Activated T-cell treated with anti-CD3 and anti-CD28 coated beads, Interleukin-2, amount 50 U/mL, for 72 hours (primary cell): ENCODE measurements at regions not wholly inside any gene's neighbourhood (a gene's known extent, or its start where the extent isn't known, plus 50 kb on each side); places are given as distances from the start of the nearest gene placed in this dataset.

ENCODE experiments used
- ATAC-seq, 2 donors: fragments of 150-1000 bp; cut with Tn5 transposase; replicated peaks in 1 of 2; 2 replicates each; pipeline ENCODE4 v1.10.0; 2021; ENCODE audit warnings: moderate library complexity in 2 of 2, mild to moderate bottlenecking in 1 of 2
- DNase-seq, 2 donors: peaks; one replicate each; pipeline ENCODE4 v3.0.0; 2021 to 2022; ENCODE audit warnings: mixed read lengths in 1 of 2
- H3K27ac Mint-ChIP-seq: one replicate; pipeline ENCODE4 v1.8.0; 2022; ENCODE audit warnings: mild to moderate bottlenecking, moderate library complexity, mixed read lengths
- H3K27me3 Mint-ChIP-seq: one replicate; pipeline ENCODE4 v1.8.0; 2022; ENCODE audit warnings: low read depth, mixed read lengths
- H3K36me3 Mint-ChIP-seq, 2 donors: one replicate each; pipeline ENCODE4 v1.8.0; 2022; ENCODE audit warnings: mixed read lengths in 2 of 2, mild to moderate bottlenecking in 1 of 2; ENCODE audit not compliant: insufficient read depth in 2 of 2
- H3K4me1 Mint-ChIP-seq: one replicate; pipeline ENCODE4 v1.8.0; 2022; ENCODE audit warnings: low read depth, mixed read lengths
- H3K4me3 Mint-ChIP-seq, 2 donors: one replicate each; pipeline ENCODE4 v1.8.0; 2022; ENCODE audit warnings: mild to moderate bottlenecking in 2 of 2, mixed read lengths in 2 of 2, moderate library complexity in 2 of 2
- H3K9me3 Mint-ChIP-seq, 2 donors: one replicate each; pipeline ENCODE4 v1.8.0; 2022; ENCODE audit warnings: mixed read lengths in 2 of 2

- no peak overlapping the region for H3K4me3 Mint-ChIP-seq
- ATAC-seq (no peak), DNase-seq (no peak)
- no peaks in the 10 kb centered on the region for H3K4me1 Mint-ChIP-seq
- H3K9me3 Mint-ChIP-seq = no peaks in the 10 kb centered on the region
- H3K36me3 Mint-ChIP-seq = no peaks in the 10 kb centered on the region
- H3K27me3 Mint-ChIP-seq = peaks cover 40% of the 10 kb centered on the region
- H3K27ac Mint-ChIP-seq = no peak overlapping the region
Measured at GRCh38 chr2:217047631-217048030, 187.8 kb upstream of the TNP1 start.

- Mint-ChIP-seq H3K9me3 (no peaks in the 10 kb centered on the region), H3K27me3 (peaks cover 44% of the 10 kb centered on the region), H3K36me3 (no peaks in the 10 kb centered on the region), H3K4me3 (no peak overlapping the region), H3K4me1 (no peaks in the 10 kb centered on the region), H3K27ac (no peak overlapping the region)
- DNase-seq (no peak), ATAC-seq (no peak)
Measured at GRCh38 chr2:217047209-217047608, 187.3 kb upstream of the TNP1 start.

GRCh38 chr2:217045700-217046475, 186.0 kb upstream of the TNP1 start:
- ATAC-seq (no peak), DNase-seq (no peak)
- Mint-ChIP-seq H3K36me3 (peaks cover 0 to 2% of the 10 kb centered on the region in 2 donors), H3K4me3 (no peak overlapping the region), H3K27ac (no peak overlapping the region), H3K27me3 (peaks cover 49% of the 10 kb centered on the region), H3K4me1 (no peaks in the 10 kb centered on the region), H3K9me3 (peaks cover 0 to 2% of the 10 kb centered on the region in 2 donors)

- Mint-ChIP-seq H3K36me3 (peaks cover 0 to 2% of the 10 kb centered on the region in 2 donors), H3K4me1 (no peaks in the 10 kb centered on the region), H3K27me3 (peaks cover 35% of the 10 kb centered on the region), H3K27ac (no peak overlapping the region), H3K9me3 (peaks cover 0 to 2% of the 10 kb centered on the region in 2 donors), H3K4me3 (no peak overlapping the region)
- DNase-seq (no peak), ATAC-seq (no peak)
Measured at GRCh38 chr2:217040099-217040498, 180.2 kb upstream of the TNP1 start.

- Mint-ChIP-seq H3K36me3 (peaks cover 0 to 2% of the 10 kb centered on the region in 2 donors), H3K9me3 (peaks cover 0 to 2% of the 10 kb centered on the region in 2 donors), H3K4me1 (no peaks in the 10 kb centered on the region)
Measured at GRCh38 chr2:217038001-217038400, 178.1 kb upstream of the TNP1 start.

GRCh38 chr2:217037353-217037752, 177.5 kb upstream of the TNP1 start:
- peaks cover 0 to 2% of the 10 kb centered on the region in 2 donors for H3K9me3 Mint-ChIP-seq

More at GRCh38 chr2:217038001-217038400, 178.1 kb upstream of the TNP1 start:
- no peak for DNase-seq
- ATAC-seq = no peak
- Mint-ChIP-seq H3K4me3 (no peak overlapping the region), H3K27me3 (peaks cover 25% of the 10 kb centered on the region), H3K27ac (no peak overlapping the region)

GRCh38 chr2:217035967-217036366, 176.1 kb upstream of the TNP1 start:
- H3K4me1 Mint-ChIP-seq = no peaks in the 10 kb centered on the region
- DNase-seq = no peak
- no peak for ATAC-seq
- H3K4me3 Mint-ChIP-seq = no peak overlapping the region
- H3K9me3 Mint-ChIP-seq = no peaks in the 10 kb centered on the region
- no peaks in the 10 kb centered on the region for H3K36me3 Mint-ChIP-seq
- H3K27me3 Mint-ChIP-seq = peaks cover 14% of the 10 kb centered on the region
- H3K27ac Mint-ChIP-seq = no peak overlapping the region

More at GRCh38 chr2:217037353-217037752, 177.5 kb upstream of the TNP1 start:
- H3K27ac Mint-ChIP-seq = no peak overlapping the region
- H3K36me3 Mint-ChIP-seq = peaks cover 0 to 2% of the 10 kb centered on the region in 2 donors
- H3K4me1 Mint-ChIP-seq = no peaks in the 10 kb centered on the region
- H3K27me3 Mint-ChIP-seq = peaks cover 22% of the 10 kb centered on the region
- H3K4me3 Mint-ChIP-seq = no peak overlapping the region
- DNase-seq (no peak), ATAC-seq (no peak)

GRCh38 chr2:217033186-217033585, 173.3 kb upstream of the TNP1 start:
- Mint-ChIP-seq H3K36me3 (no peaks in the 10 kb centered on the region), H3K27ac (no peak overlapping the region), H3K4me1 (no peaks in the 10 kb centered on the region), H3K4me3 (no peak overlapping the region), H3K27me3 (peaks cover 35% of the 10 kb centered on the region), H3K9me3 (no peaks in the 10 kb centered on the region)
- DNase-seq (no peak), ATAC-seq (no peak)

GRCh38 chr2:217031445-217031844, 171.6 kb upstream of the TNP1 start:
- Mint-ChIP-seq H3K36me3 (no peaks in the 10 kb centered on the region), H3K27me3 (peaks cover 27% of the 10 kb centered on the region), H3K27ac (no peak overlapping the region), H3K9me3 (no peaks in the 10 kb centered on the region), H3K4me1 (no peaks in the 10 kb centered on the region), H3K4me3 (no peak overlapping the region)
- ATAC-seq (no peak), DNase-seq (no peak)

GRCh38 chr2:217030081-217030480, 170.2 kb upstream of the TNP1 start:
- H3K36me3 Mint-ChIP-seq = no peaks in the 10 kb centered on the region
- H3K4me3 Mint-ChIP-seq = no peak overlapping the region
- no peaks in the 10 kb centered on the region for H3K9me3 Mint-ChIP-seq
- no peak overlapping the region for H3K27ac Mint-ChIP-seq
- H3K27me3 Mint-ChIP-seq = peaks cover 21% of the 10 kb centered on the region
- ATAC-seq (no peak), DNase-seq (no peak)
- H3K4me1 Mint-ChIP-seq = no peaks in the 10 kb centered on the region

- Mint-ChIP-seq H3K4me1 (no peaks in the 10 kb centered on the region), H3K27me3 (peaks cover 21% of the 10 kb centered on the region), H3K36me3 (no peaks in the 10 kb centered on the region), H3K9me3 (peaks cover 0 to 3% of the 10 kb centered on the region in 2 donors), H3K27ac (no peak overlapping the region), H3K4me3 (no peak overlapping the region)
- ATAC-seq (no peak), DNase-seq (no peak)
Measured at GRCh38 chr2:217028128-217028527, 168.3 kb upstream of the TNP1 start.

GRCh38 chr2:217027414-217027813, 167.6 kb upstream of the TNP1 start:
- H3K4me3 Mint-ChIP-seq = no peak overlapping the region

GRCh38 chr2:217026569-217026968, 166.7 kb upstream of the TNP1 start:
- peaks cover 21% of the 10 kb centered on the region for H3K27me3 Mint-ChIP-seq
- H3K9me3 Mint-ChIP-seq = peaks cover 0 to 3% of the 10 kb centered on the region in 2 donors
- no peak overlapping the region for H3K27ac Mint-ChIP-seq
- ATAC-seq = no peak
- no peaks in the 10 kb centered on the region for H3K36me3 Mint-ChIP-seq
- no peak overlapping the region for H3K4me3 Mint-ChIP-seq
- no peak for DNase-seq
- no peaks in the 10 kb centered on the region for H3K4me1 Mint-ChIP-seq

More at GRCh38 chr2:217027414-217027813, 167.6 kb upstream of the TNP1 start:
- ATAC-seq (no peak), DNase-seq (no peak)
- peaks cover 21% of the 10 kb centered on the region for H3K27me3 Mint-ChIP-seq
- H3K4me1 Mint-ChIP-seq = no peaks in the 10 kb centered on the region
- no peaks in the 10 kb centered on the region for H3K36me3 Mint-ChIP-seq
- peaks cover 0 to 3% of the 10 kb centered on the region in 2 donors for H3K9me3 Mint-ChIP-seq
- H3K27ac Mint-ChIP-seq = no peak overlapping the region

- H3K27ac Mint-ChIP-seq = no peak overlapping the region
- H3K4me1 Mint-ChIP-seq = no peaks in the 10 kb centered on the region
- peaks cover 21% of the 10 kb centered on the region for H3K27me3 Mint-ChIP-seq
- DNase-seq = no peak
- peaks cover 0 to 3% of the 10 kb centered on the region in 2 donors for H3K9me3 Mint-ChIP-seq
- H3K4me3 Mint-ChIP-seq = no peak overlapping the region
- no peaks in the 10 kb centered on the region for H3K36me3 Mint-ChIP-seq
- ATAC-seq = no peak
Measured at GRCh38 chr2:217026161-217026560, 166.3 kb upstream of the TNP1 start.
